ENCODE measurements at regions not wholly inside any gene's neighbourhood (a gene's known extent, or its start where the extent isn't known, plus 50 kb on each side); places are given as distances from the start of the nearest gene placed in this dataset.
"Not testable (repeated sequence)": the region's sequence is repeated elsewhere in the genome, so short reads cannot be mapped to it uniquely, and the experiment has no call there.

- H3K9ac ChIP-seq (ENCODE audit: low read length) = no peak overlapping the region
- no peak overlapping the region for H3K4ac ChIP-seq (ENCODE audit: low read depth, low read length)
Measured at GRCh38 chr4:144851948-144852347, 206.0 kb downstream of the HHIP start.

GRCh38 chr4:144861471-144861870, 215.5 kb downstream of the HHIP start:
- Histone ChIP-seq H3K27ac (ENCODE audit: low read depth, low read length) (no peak overlapping the region), H2BK5ac (ENCODE audit: low read depth, low read length, poor library complexity) (no peak overlapping the region), H3K36me3 (ENCODE audit: control insufficient read depth in 1 of 2, insufficient read depth in 2 of 2, low read length in 2 of 2) (no peaks in the 10 kb centered on the region), H3K27me3 (ENCODE audit: insufficient read depth, low read length) (no peaks in the 10 kb centered on the region), H3K4me2 (ENCODE audit: low read length) (no peak overlapping the region), H2AK5ac (ENCODE audit: low read length) (no peak overlapping the region), H3K4ac (ENCODE audit: low read depth, low read length) (no peak overlapping the region), H3K9ac (ENCODE audit: low read length) (no peak overlapping the region), H2BK12ac (ENCODE audit: low read length) (no peak overlapping the region), H3K18ac (ENCODE audit: low read length) (no peak overlapping the region), H2AFZ (ENCODE audit: insufficient read depth, low read length, poor library complexity) (no peak overlapping the region), H2BK120ac (ENCODE audit: insufficient read depth, low read length, poor library complexity) (no peak overlapping the region), H3K14ac (ENCODE audit: low read length) (no peak overlapping the region), H3K23ac (ENCODE audit: low read length) (no peak overlapping the region), H4K8ac (ENCODE audit: low read depth, low read length) (no peak overlapping the region), H3K4me3 (ENCODE audit: low read depth, low read length) (no peak overlapping the region), H3K79me1 (ENCODE audit: low read length) (no peaks in the 10 kb centered on the region), H3K9me3 (ENCODE audit: insufficient read depth, low read depth, low read length) (no peaks in the 10 kb centered on the region), H4K91ac (ENCODE audit: low read depth, low read length) (no peak overlapping the region), H3K4me1 (ENCODE audit: control insufficient read depth in 1 of 2, insufficient read depth in 2 of 2, low read length in 2 of 2) (no peaks in the 10 kb centered on the region), H3K79me2 (ENCODE audit: control insufficient read depth, insufficient read depth, low read length, poor library complexity) (no peaks in the 10 kb centered on the region), H4K12ac (ENCODE audit: low read depth, low read length) (no peak overlapping the region)
- DNase-seq = no peak
- WGBS (ENCODE audit: extremely low coverage, insufficient coverage, insufficient read length) = no CpG with 5 or more reads among the region's 11 CpGs

More at GRCh38 chr4:144851948-144852347, 206.0 kb downstream of the HHIP start:
- H3K36me3 ChIP-seq (ENCODE audit: control insufficient read depth in 1 of 2, insufficient read depth in 2 of 2, low read length in 2 of 2) = no peaks in the 10 kb centered on the region
- H3K4me1 ChIP-seq (ENCODE audit: control insufficient read depth in 1 of 2, insufficient read depth in 2 of 2, low read length in 2 of 2) = no peaks in the 10 kb centered on the region
- H3K79me2 ChIP-seq (ENCODE audit: control insufficient read depth, insufficient read depth, low read length, poor library complexity) = no peaks in the 10 kb centered on the region
- no peaks in the 10 kb centered on the region for H3K27me3 ChIP-seq (ENCODE audit: insufficient read depth, low read length)
- no peak overlapping the region for H4K91ac ChIP-seq (ENCODE audit: low read depth, low read length)
- no peak overlapping the region for H2AFZ ChIP-seq (ENCODE audit: insufficient read depth, low read length, poor library complexity)
- H3K14ac ChIP-seq (ENCODE audit: low read length) = no peak overlapping the region
- no peak overlapping the region for H3K4me2 ChIP-seq (ENCODE audit: low read length)
- H4K8ac ChIP-seq (ENCODE audit: low read depth, low read length) = no peak overlapping the region
- H3K79me1 ChIP-seq (ENCODE audit: low read length) = no peaks in the 10 kb centered on the region
- no peak overlapping the region for H3K27ac ChIP-seq (ENCODE audit: low read depth, low read length)
- H3K4me3 ChIP-seq (ENCODE audit: low read depth, low read length) = no peak overlapping the region
- H2BK12ac ChIP-seq (ENCODE audit: low read length) = no peak overlapping the region
- no peak overlapping the region for H3K18ac ChIP-seq (ENCODE audit: low read length)
- H2AK5ac ChIP-seq (ENCODE audit: low read length) = no peak overlapping the region
- H2BK5ac ChIP-seq (ENCODE audit: low read depth, low read length, poor library complexity) = no peak overlapping the region
- H3K9me3 ChIP-seq (ENCODE audit: insufficient read depth, low read depth, low read length) = no peaks in the 10 kb centered on the region
- no peak for DNase-seq
- H4K12ac ChIP-seq (ENCODE audit: low read depth, low read length) = no peak overlapping the region
- H2BK120ac ChIP-seq (ENCODE audit: insufficient read depth, low read length, poor library complexity) = no peak overlapping the region
- H3K23ac ChIP-seq (ENCODE audit: low read length) = no peak overlapping the region
- WGBS (ENCODE audit: extremely low coverage, insufficient coverage, insufficient read length) = no CpG with 5 or more reads among the region's 3 CpGs

GRCh38 chr4:144862210-144862609, 216.3 kb downstream of the HHIP start:
- Histone ChIP-seq H3K4ac (ENCODE audit: low read depth, low read length) (no peak overlapping the region), H3K4me1 (ENCODE audit: control insufficient read depth in 1 of 2, insufficient read depth in 2 of 2, low read length in 2 of 2) (no peaks in the 10 kb centered on the region), H3K4me3 (ENCODE audit: low read depth, low read length) (no peak overlapping the region), H3K23ac (ENCODE audit: low read length) (no peak overlapping the region), H4K8ac (ENCODE audit: low read depth, low read length) (no peak overlapping the region), H2AFZ (ENCODE audit: insufficient read depth, low read length, poor library complexity) (no peak overlapping the region), H3K79me1 (ENCODE audit: low read length) (no peaks in the 10 kb centered on the region), H3K9ac (ENCODE audit: low read length) (no peak overlapping the region), H4K91ac (ENCODE audit: low read depth, low read length) (no peak overlapping the region), H3K79me2 (ENCODE audit: control insufficient read depth, insufficient read depth, low read length, poor library complexity) (no peaks in the 10 kb centered on the region), H2BK5ac (ENCODE audit: low read depth, low read length, poor library complexity) (no peak overlapping the region), H3K4me2 (ENCODE audit: low read length) (no peak overlapping the region), H3K27ac (ENCODE audit: low read depth, low read length) (no peak overlapping the region), H3K14ac (ENCODE audit: low read length) (no peak overlapping the region), H3K27me3 (ENCODE audit: insufficient read depth, low read length) (no peaks in the 10 kb centered on the region), H3K9me3 (ENCODE audit: insufficient read depth, low read depth, low read length) (no peaks in the 10 kb centered on the region), H3K18ac (ENCODE audit: low read length) (no peak overlapping the region), H4K12ac (ENCODE audit: low read depth, low read length) (no peak overlapping the region), H3K36me3 (ENCODE audit: control insufficient read depth in 1 of 2, insufficient read depth in 2 of 2, low read length in 2 of 2) (no peaks in the 10 kb centered on the region), H2BK12ac (ENCODE audit: low read length) (no peak overlapping the region), H2BK120ac (ENCODE audit: insufficient read depth, low read length, poor library complexity) (no peak overlapping the region), H2AK5ac (ENCODE audit: low read length) (no peak overlapping the region)
- no peak for DNase-seq
- no CpG with 5 or more reads among the region's 2 CpGs for WGBS (ENCODE audit: extremely low coverage, insufficient coverage, insufficient read length)

GRCh38 chr4:144864891-144865290, 218.9 kb downstream of the HHIP start:
- not testable (repeated sequence) for H3K14ac ChIP-seq (ENCODE audit: low read length); H2BK12ac ChIP-seq (ENCODE audit: low read length); H3K79me2 ChIP-seq (ENCODE audit: control insufficient read depth, insufficient read depth, low read length, poor library complexity); H3K4me2 ChIP-seq (ENCODE audit: low read length); H2BK120ac ChIP-seq (ENCODE audit: insufficient read depth, low read length, poor library complexity); H3K4me1 ChIP-seq (ENCODE audit: control insufficient read depth in 1 of 2, insufficient read depth in 2 of 2, low read length in 2 of 2); H2AK5ac ChIP-seq (ENCODE audit: low read length); DNase-seq; H3K23ac ChIP-seq (ENCODE audit: low read length); H3K36me3 ChIP-seq (ENCODE audit: control insufficient read depth in 1 of 2, insufficient read depth in 2 of 2, low read length in 2 of 2); H2BK5ac ChIP-seq (ENCODE audit: low read depth, low read length, poor library complexity); H4K91ac ChIP-seq (ENCODE audit: low read depth, low read length); H3K79me1 ChIP-seq (ENCODE audit: low read length); H3K18ac ChIP-seq (ENCODE audit: low read length); H3K4me3 ChIP-seq (ENCODE audit: low read depth, low read length); H2AFZ ChIP-seq (ENCODE audit: insufficient read depth, low read length, poor library complexity); H3K27ac ChIP-seq (ENCODE audit: low read depth, low read length); H4K8ac ChIP-seq (ENCODE audit: low read depth, low read length); H4K12ac ChIP-seq (ENCODE audit: low read depth, low read length); H3K27me3 ChIP-seq (ENCODE audit: insufficient read depth, low read length); H3K9ac ChIP-seq (ENCODE audit: low read length); H3K4ac ChIP-seq (ENCODE audit: low read depth, low read length); H3K9me3 ChIP-seq (ENCODE audit: insufficient read depth, low read depth, low read length)

Data from trophoblast cell (in vitro differentiated cells and primary cell).